Lower leg skin (tissue), 3 donors: ENCODE measurements at regions not wholly inside any gene's neighbourhood (a gene's known extent, or its start where the extent isn't known, plus 50 kb on each side); places are given as distances from the start of the nearest gene placed in this dataset.

Experiments used
- POLR2A ChIP-seq, 2 donors: fragments of 450-650 bp; IDR thresholded peaks; one replicate each; pipeline ENCODE4 v1.6.1; 2016 to 2017; ENCODE audit warnings: antibody characterized with exemption in 2 of 2, mild to moderate bottlenecking in 1 of 2, moderate library complexity in 1 of 2
- TF ChIP-seq, protein P1 (sequence below), 3 donors: fragments of 450-650 bp; IDR thresholded peaks; one replicate each; pipeline ENCODE4 v1.5.1; 2016; ENCODE audit warnings: antibody characterized with exemption in 3 of 3, mild to moderate bottlenecking in 3 of 3, moderate library complexity in 2 of 3

DNA sequence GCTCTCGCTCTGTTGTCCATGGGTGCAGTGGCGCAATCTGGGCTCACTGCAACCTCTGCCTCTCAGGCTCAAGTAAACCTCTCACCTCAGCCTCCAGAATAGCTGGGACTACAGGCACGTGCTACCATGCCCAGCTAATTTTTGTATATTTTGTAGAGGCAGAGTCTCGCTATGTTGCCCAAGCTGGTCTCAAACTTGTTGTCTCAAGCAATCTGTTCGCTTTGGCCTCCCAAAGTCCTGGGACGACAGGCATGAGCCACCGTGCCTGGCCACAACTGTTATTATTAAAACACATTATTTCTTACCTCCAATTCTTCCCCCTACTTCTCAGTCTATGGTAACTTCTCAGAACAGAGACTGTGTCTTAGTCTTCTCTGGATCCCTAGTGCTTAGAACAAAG lies 143.3 kb downstream of the DICER1 start:
- TF ChIP-seq, protein P1, sequence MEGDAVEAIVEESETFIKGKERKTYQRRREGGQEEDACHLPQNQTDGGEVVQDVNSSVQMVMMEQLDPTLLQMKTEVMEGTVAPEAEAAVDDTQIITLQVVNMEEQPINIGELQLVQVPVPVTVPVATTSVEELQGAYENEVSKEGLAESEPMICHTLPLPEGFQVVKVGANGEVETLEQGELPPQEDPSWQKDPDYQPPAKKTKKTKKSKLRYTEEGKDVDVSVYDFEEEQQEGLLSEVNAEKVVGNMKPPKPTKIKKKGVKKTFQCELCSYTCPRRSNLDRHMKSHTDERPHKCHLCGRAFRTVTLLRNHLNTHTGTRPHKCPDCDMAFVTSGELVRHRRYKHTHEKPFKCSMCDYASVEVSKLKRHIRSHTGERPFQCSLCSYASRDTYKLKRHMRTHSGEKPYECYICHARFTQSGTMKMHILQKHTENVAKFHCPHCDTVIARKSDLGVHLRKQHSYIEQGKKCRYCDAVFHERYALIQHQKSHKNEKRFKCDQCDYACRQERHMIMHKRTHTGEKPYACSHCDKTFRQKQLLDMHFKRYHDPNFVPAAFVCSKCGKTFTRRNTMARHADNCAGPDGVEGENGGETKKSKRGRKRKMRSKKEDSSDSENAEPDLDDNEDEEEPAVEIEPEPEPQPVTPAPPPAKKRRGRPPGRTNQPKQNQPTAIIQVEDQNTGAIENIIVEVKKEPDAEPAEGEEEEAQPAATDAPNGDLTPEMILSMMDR (IDR thresholded peaks at IDR 0.05) = no peak
- no peak for TF ChIP-seq POLR2A (IDR thresholded peaks at IDR 0.05)
